ENCODE measurements at regions not wholly inside any gene's neighbourhood (a gene's known extent, or its start where the extent isn't known, plus 50 kb on each side); places are given as distances from the start of the nearest gene placed in this dataset.

DNA sequence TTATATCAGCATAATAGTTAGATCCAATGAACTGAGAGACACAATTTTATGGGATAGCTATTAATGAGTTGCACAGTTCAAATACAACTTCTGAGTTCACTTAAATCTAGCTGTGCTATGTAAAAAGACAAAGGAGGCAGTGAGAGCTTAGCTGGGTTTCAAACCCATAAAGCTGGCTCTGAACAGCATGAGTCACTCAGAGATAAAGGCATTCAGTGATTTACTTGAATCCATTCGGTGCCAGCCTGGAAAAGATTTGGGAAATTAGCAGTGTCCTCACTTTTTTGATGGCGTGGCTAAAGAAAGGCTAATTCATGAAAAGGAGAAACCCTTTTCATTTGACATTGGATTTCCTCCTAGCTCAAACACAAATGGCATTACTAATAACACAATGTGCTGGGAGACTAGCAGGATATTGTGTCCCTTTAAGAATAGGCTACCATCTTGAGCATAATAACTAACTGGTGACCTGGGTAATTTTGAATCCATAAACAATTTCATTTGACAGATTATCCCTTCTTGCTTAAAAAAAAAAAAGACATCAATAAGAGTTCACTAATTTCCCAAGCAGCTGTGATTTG is 98.4 kb upstream of the NEUROD1 start:
- no peak overlapping the region for H3K4me3 ChIP-seq
- no peaks in the 10 kb centered on the region for H3K9me3 ChIP-seq
- FAIRE-seq: no peak
- intact Hi-C loops (cut with DNase I): no loop called here
- peak in 3 of 4 donors; percentile 5 to 40 (median 13) for ATAC-seq
- no peaks in the 10 kb centered on the region for H3K27me3 ChIP-seq
- DNase-seq: no peak
- peak overlapping the region in 2 of 4 donors; percentile 15 to 38 for H3K27ac ChIP-seq
- H3K36me3 ChIP-seq: no peaks in the 10 kb centered on the region
- TF ChIP-seq, protein P1, sequence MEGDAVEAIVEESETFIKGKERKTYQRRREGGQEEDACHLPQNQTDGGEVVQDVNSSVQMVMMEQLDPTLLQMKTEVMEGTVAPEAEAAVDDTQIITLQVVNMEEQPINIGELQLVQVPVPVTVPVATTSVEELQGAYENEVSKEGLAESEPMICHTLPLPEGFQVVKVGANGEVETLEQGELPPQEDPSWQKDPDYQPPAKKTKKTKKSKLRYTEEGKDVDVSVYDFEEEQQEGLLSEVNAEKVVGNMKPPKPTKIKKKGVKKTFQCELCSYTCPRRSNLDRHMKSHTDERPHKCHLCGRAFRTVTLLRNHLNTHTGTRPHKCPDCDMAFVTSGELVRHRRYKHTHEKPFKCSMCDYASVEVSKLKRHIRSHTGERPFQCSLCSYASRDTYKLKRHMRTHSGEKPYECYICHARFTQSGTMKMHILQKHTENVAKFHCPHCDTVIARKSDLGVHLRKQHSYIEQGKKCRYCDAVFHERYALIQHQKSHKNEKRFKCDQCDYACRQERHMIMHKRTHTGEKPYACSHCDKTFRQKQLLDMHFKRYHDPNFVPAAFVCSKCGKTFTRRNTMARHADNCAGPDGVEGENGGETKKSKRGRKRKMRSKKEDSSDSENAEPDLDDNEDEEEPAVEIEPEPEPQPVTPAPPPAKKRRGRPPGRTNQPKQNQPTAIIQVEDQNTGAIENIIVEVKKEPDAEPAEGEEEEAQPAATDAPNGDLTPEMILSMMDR (IDR thresholded peaks at IDR 0.05): no peak
- 42 to 48% methylated on average over 2 of the region's 2 CpGs for WGBS, 2 donors
- peaks cover 10 to 34% (median 30%) of the 10 kb centered on the region in 3 donors for H3K4me1 ChIP-seq

DNA sequence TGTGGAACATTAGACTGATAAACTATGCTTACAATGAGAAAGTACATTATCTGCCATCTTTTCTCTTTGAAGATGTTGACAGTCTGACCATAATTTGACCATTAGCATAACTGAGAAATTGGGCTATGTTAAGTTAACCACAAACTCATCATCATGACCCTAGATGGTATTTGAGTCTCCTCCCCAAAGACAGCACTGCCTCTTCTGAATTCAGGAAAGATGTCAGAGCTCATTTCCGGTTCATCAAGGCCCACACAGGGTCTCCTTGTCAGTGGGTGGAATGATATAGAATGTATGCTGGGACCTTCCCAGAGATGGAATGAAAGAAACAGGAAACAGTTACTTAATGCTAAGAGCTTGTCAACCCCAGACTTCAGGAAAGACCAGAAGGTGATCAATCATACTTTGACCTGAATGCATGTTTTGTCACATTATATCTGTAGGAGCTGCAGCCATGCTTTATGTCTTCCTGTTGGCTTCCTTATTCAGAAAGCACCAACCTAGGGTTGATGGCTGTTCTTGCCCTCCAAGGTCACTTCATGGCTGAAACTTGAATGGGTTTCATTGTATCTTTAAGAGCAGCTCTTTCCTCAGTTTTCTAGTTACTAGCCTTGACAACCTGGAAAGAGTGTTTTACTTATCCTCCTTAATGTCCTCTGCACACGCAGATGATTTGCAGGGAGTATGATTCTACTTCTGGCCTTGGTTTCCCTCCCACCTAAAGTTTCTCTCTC is 99.1 kb upstream of the NEUROD1 start:
- intact Hi-C loops (cut with DNase I): no loop called here
- H3K36me3 ChIP-seq: no peaks in the 10 kb centered on the region
- no peak overlapping the region for H3K4me3 ChIP-seq
- H3K9me3 ChIP-seq: no peaks in the 10 kb centered on the region
- H3K27me3 ChIP-seq: no peaks in the 10 kb centered on the region
- TF ChIP-seq, protein P1 (IDR thresholded peaks at IDR 0.05): no peak
- no peak for DNase-seq
- no peak for FAIRE-seq
- H3K27ac ChIP-seq: peak overlapping the region in 3 of 4 donors; percentile 13 to 38 (median 15)
- peaks cover 10 to 41% (median 37%) of the 10 kb centered on the region in 3 donors for H3K4me1 ChIP-seq
- WGBS, 2 donors: 80 to 81% methylated on average over 2 of the region's 2 CpGs
- no peak for ATAC-seq

DNA sequence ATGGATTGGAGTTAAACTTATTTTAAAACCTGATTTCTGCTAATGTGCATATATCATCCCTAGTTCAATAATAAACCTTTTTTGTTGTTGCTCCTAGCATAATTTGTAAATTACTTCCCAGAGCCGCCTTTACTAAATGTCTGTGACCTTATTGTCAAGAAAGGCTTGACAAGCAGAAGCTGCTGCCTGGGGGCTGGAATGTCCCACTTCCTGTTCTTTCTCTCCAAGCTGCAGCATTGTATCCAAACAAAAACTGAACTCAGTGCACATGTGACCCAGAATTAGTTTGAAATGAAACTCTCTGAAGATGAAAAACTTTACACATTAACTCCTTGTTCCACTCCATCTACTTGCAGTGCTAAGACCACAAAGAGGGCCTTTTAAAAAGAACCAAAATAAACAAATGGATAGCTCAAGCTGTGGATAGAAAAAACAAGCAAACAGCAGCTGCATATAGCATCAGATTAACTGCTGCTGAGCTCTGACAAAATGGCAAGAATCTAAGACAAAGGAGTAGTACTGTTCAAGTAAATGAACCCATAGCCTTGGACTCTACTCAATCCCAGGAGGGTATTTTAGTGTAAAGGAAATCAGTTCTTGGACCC is 99.8 kb upstream of the NEUROD1 start:
- Histone ChIP-seq H3K27ac (peak overlapping the region in 3 of 4 donors; percentile 13 to 38 (median 15)), H3K36me3 (no peaks in the 10 kb centered on the region), H3K4me3 (no peak overlapping the region), H3K9me3 (no peaks in the 10 kb centered on the region), H3K4me1 (peaks cover 10 to 48% (median 41%) of the 10 kb centered on the region in 3 donors), H3K27me3 (no peaks in the 10 kb centered on the region)
- 69 to 74% methylated on average over 1 of the region's 1 CpG for WGBS, 2 donors
- DNase-seq: no peak
- intact Hi-C loops (cut with DNase I): no loop called here
- ATAC-seq: peak in 3 of 4 donors; percentile 18 to 46 (median 20)
- TF ChIP-seq, protein P1 (IDR thresholded peaks at IDR 0.05): no peak
- no peak for FAIRE-seq

DNA sequence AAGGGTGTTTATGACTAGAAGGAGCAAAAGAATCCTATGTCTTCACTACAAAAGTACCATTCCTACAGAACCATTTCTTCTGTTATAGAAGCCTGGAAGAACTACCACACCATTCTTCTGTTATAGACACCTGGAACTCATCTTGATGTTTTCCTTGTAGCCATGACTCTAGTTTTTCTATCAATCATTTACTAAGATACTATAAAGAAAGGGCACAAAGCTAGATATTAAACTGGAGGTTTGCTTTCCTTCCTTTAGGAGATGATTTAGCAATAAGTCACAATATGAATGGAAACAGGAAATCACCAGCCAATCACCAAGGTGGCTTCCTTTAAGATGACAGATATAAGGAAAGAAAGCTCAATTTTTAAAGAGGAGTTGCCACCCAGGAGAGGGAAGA is 100.3 kb upstream of the NEUROD1 start:
- Histone ChIP-seq H3K27me3 (no peaks in the 10 kb centered on the region), H3K4me1 (peaks cover 12 to 53% (median 44%) of the 10 kb centered on the region in 3 donors), H3K4me3 (no peak overlapping the region), H3K36me3 (no peaks in the 10 kb centered on the region), H3K27ac (peak overlapping the region in 2 of 4 donors; percentile 15 to 38), H3K9me3 (no peaks in the 10 kb centered on the region)
- FAIRE-seq (no peak), ATAC-seq (peak; percentile 19 to 34 (median 26)), DNase-seq (no peak)
- intact Hi-C loops (cut with DNase I): no loop called here
- TF ChIP-seq, protein P1 (IDR thresholded peaks at IDR 0.05): no peak

Data from pancreas (tissue), 10 donors.